HepG2 (cell line): ENCODE measurements at regions not wholly inside any gene's neighbourhood (a gene's known extent, or its start where the extent isn't known, plus 50 kb on each side); places are given as distances from the start of the nearest gene placed in this dataset.
A peak's percentile ranks its signal among the peaks of the same experiment; 100 is the strongest.

ENCODE experiments used
- ATAC-seq: fragments of 200-7000 bp; cut with Tn5 transposase; 3 replicates; pipeline ENCODE4 v1.9.1; 2020; ENCODE audit warnings: mild to moderate bottlenecking, moderate library complexity
- BruUV-seq: library from RNA; stranded (reverse); fragments of 400-500 nt; replicated peaks from 2 replicates; lab custom pipeline; 2021; lab: Mats Ljungman, UMichigan
- CTCF ChIA-PET: fragments of 300-600 bp; formaldehyde crosslinking; extraction: SDS; loops from one replicate; lab custom pipeline; 2021; ENCODE audit warnings: low total read pairs, inconsistent platforms, low intra/inter-chr PET ratio; lab: Yijun Ruan, JAX
- POLR2A ChIA-PET: fragments of 350-600 bp; sonication (Branson Sonifier 250); formaldehyde crosslinking; loops from one replicate; lab custom pipeline; 2020; ENCODE audit warnings: antibody characterized with exemption, inconsistent platforms; lab: Yijun Ruan, JAX
- DNase-seq: peaks from one replicate; pipeline ENCODE4 v3.0.0-alpha.2; 2015; ENCODE audit warnings: low spot score
- FAIRE-seq: peaks from 3 replicates; lab custom pipeline; 2011; peaks lifted over from hg19 to GRCh38; lab: Jason Lieb, UNC
- H2AFZ ChIP-seq: one replicate; pipeline ENCODE4 v1.6.1; 2011; ENCODE audit warnings: low read length, inconsistent platforms
- H3K27ac ChIP-seq: fragments of 300-600 bp; 3 replicates; pipeline ENCODE4 v1.8.0; 2011; ENCODE audit warnings: mixed run types, mild to moderate bottlenecking, mixed read lengths, low read length, inconsistent platforms; ENCODE audit not compliant: insufficient read depth; ENCODE audit errors: extremely low read length
- H3K27me3 ChIP-seq, 2 experiments: fragments of 200-600 bp in 1 of 2; 2 replicates in 1 of 2; 3 replicates in 1 of 2; pipeline versions ENCODE4 v1.6.0 to v1.8.0; 2011; ENCODE audit warnings: low read length in 2 of 2, mild to moderate bottlenecking in 2 of 2, moderate library complexity in 2 of 2, inconsistent platforms in 1 of 2; ENCODE audit not compliant: insufficient read depth in 2 of 2, control insufficient read depth in 1 of 2
- H3K36me3 ChIP-seq, 2 experiments: fragments of 200-600 bp in 1 of 2; replicated peaks in 1 of 2; 2 replicates in 1 of 2; 3 replicates in 1 of 2; pipeline versions ENCODE4 v1.5.1 to v1.8.0; 2011; ENCODE audit warnings: low read length in 2 of 2, inconsistent platforms in 1 of 2; ENCODE audit not compliant: insufficient read depth in 2 of 2, control insufficient read depth in 1 of 2
- H3K4me1 ChIP-seq: 2 replicates; pipeline ENCODE4 v1.5.1; 2012; ENCODE audit warnings: low read length, inconsistent platforms; ENCODE audit not compliant: insufficient read depth
- H3K4me2 ChIP-seq: 2 replicates; pipeline ENCODE4 v1.6.0; 2011; ENCODE audit warnings: low read depth, low read length, inconsistent platforms
- H3K4me3 ChIP-seq, 3 experiments: fragments of 200-600 bp in 1 of 3; sonication (generic), shearing (Covaris generic) in 1 of 3; replicated peaks in 1 of 3; 2 replicates each; pipeline ENCODE4 v1.5.1; 2011 to 2016; ENCODE audit warnings: low read length in 3 of 3, inconsistent platforms in 2 of 3, low read depth in 2 of 3, mild to moderate bottlenecking in 2 of 3, control low read depth in 1 of 3, mixed read lengths in 1 of 3; ENCODE audit not compliant: insufficient read depth in 1 of 3
- H3K79me2 ChIP-seq: one replicate; pipeline ENCODE4 v1.6.1; 2011; ENCODE audit warnings: low read length, inconsistent platforms; ENCODE audit not compliant: insufficient read depth
- H3K9ac ChIP-seq: 2 replicates; pipeline ENCODE4 v1.6.0; 2011; ENCODE audit warnings: mild to moderate bottlenecking, low read depth, low read length, inconsistent platforms; ENCODE audit not compliant: insufficient read depth
- H3K9me3 ChIP-seq: 2 replicates; pipeline ENCODE4 v1.5.1; 2012; ENCODE audit warnings: mild to moderate bottlenecking, low read length
- H4K20me1 ChIP-seq: 2 replicates; pipeline ENCODE4 v1.6.0; 2011; ENCODE audit warnings: inconsistent platforms, mild to moderate bottlenecking, low read length, moderate library complexity; ENCODE audit not compliant: insufficient read depth
- HNRNPK ChIP-seq: fragments of 200-400 bp; formaldehyde crosslinking; IDR thresholded peaks from 2 replicates; pipeline ENCODE4 v1.6.1; 2018; ENCODE audit warnings: low read length, low read depth, moderate library complexity, mild to moderate bottlenecking; ENCODE audit not compliant: poor library complexity, severe bottlenecking
- RARG ChIP-seq: sonication (generic); formaldehyde crosslinking; IDR thresholded peaks from 2 replicates; pipeline ENCODE4 v1.4.0; 2020; ENCODE audit warnings: low read depth, mild to moderate bottlenecking, missing genetic modification reagents
- SRSF9 ChIP-seq: fragments of 200-400 bp; formaldehyde crosslinking; IDR thresholded peaks from 2 replicates; pipeline ENCODE4 v1.6.1; 2018; ENCODE audit warnings: borderline replicate concordance, mild to moderate bottlenecking, low read depth, low read length; ENCODE audit not compliant: insufficient read depth, poor library complexity, severe bottlenecking
- ZBTB40 ChIP-seq, 2 experiments: fragments of 450-650 bp in 1 of 2; sonication (generic) in 1 of 2; formaldehyde crosslinking in 1 of 2; IDR thresholded peaks; 2 replicates each; pipeline versions ENCODE4 v1.6.1 to v1.8.0; 2016 to 2022; ENCODE audit warnings: antibody characterized with exemption in 1 of 2, mild to moderate bottlenecking in 1 of 2, missing genetic modification reagents in 1 of 2
- WGBS: methylation state at CpG from one replicate; pipeline ENCODE4 v1.1.6; 2017; ENCODE audit warnings: low lambda C conversion rate; 5-methylcytosine and 5-hydroxymethylcytosine counted together
- in situ Hi-C: cut with HindIII; loops from 2 replicates; pipeline ENCODE4 v1.10.0; 2017; ENCODE audit warnings: low pct_unique_long_range_greater_than_20kb; ENCODE audit not compliant: extremely low pct_ligation_motif_present
- intact Hi-C: fragments of 100-400 bp; cut with micrococcal nuclease; formaldehyde crosslinking; loops from one replicate; pipeline ENCODE4 v1.10.0; 2022; ENCODE audit not compliant: unreplicated experiment

- TF ChIP-seq ZBTB40 (IDR thresholded peaks at IDR 0.05) (no peak), ZBTB40 (CRISPR knock-in tag; IDR thresholded peaks at IDR 0.05) (no peak)
These were observed 328.7 kb downstream of the NR4A2 start (continued) for GRCh38 chr2:156003780-156004179.

GRCh38 chr2:156001851-156002250 is 330.7 kb downstream of the NR4A2 start:
- H3K4me1 ChIP-seq, result no peaks in the 10 kb centered on the region
- ChIA-PET POLR2A (no interaction called here), CTCF (no interaction called here)
- no TSS peak for BruUV-seq
- no peak overlapping the region for H2AFZ ChIP-seq
- ATAC-seq, result no peak
- intact Hi-C loops, result no loop called here
- no peak overlapping the region for H3K27ac ChIP-seq
- no peaks in the 10 kb centered on the region for H3K9me3 ChIP-seq
- peak; percentile 99 for TF ChIP-seq HNRNPK
- TF ChIP-seq RARG (CRISPR knock-in tag), result no peak
- TF ChIP-seq SRSF9, result peak; percentile 87
- TF ChIP-seq, all 625 proteins: peak for 2
- in situ Hi-C loops, result no loop called here
- no peak overlapping the region for H3K9ac ChIP-seq
- no peaks in the 10 kb centered on the region for H3K79me2 ChIP-seq
- no peak overlapping the region for H3K4me2 ChIP-seq
- no peaks in the 10 kb centered on the region for H3K36me3 ChIP-seq
- no peak for FAIRE-seq
- H3K27me3 ChIP-seq, result no peaks in the 10 kb centered on the region
- 98% methylated on average over 1 of the region's 1 CpG for WGBS
- no peaks in the 10 kb centered on the region for H4K20me1 ChIP-seq
- no peak for DNase-seq
- no peak overlapping the region for H3K4me3 ChIP-seq
